Smooth muscle cell (in vitro differentiated cells): ENCODE measurements at regions not wholly inside any gene's neighbourhood (a gene's known extent, or its start where the extent isn't known, plus 50 kb on each side); places are given as distances from the start of the nearest gene placed in this dataset.

ENCODE experiments used
- DNase-seq: peaks from one replicate; lab custom pipeline; 2025; ENCODE audit not compliant: unreplicated experiment; lab: John Stamatoyannopoulos, UW
- H2AFZ ChIP-seq: fragments of 200-600 bp; sonication (generic); 2 replicates; pipeline ENCODE4 v1.6.0; 2016; ENCODE audit warnings: antibody characterized with exemption, low read depth, mild to moderate bottlenecking
- H3F3A ChIP-seq: fragments of 200-600 bp; sonication (generic); 2 replicates; pipeline ENCODE4 v1.6.0; 2017; ENCODE audit warnings: antibody characterized with exemption, low read depth
- H3K27ac ChIP-seq: fragments of 200-600 bp; sonication (generic); 2 replicates; pipeline ENCODE4 v1.5.1; 2016; ENCODE audit warnings: low read depth, mild to moderate bottlenecking
- H3K27me3 ChIP-seq: fragments of 200-600 bp; sonication (generic); 2 replicates; pipeline ENCODE4 v1.6.1; 2016; ENCODE audit warnings: low read depth, mild to moderate bottlenecking
- H3K36me3 ChIP-seq: fragments of 200-600 bp; sonication (generic); 2 replicates; pipeline ENCODE4 v1.5.1; 2016; ENCODE audit warnings: low read depth
- H3K4me1 ChIP-seq: fragments of 200-600 bp; sonication (generic); 2 replicates; pipeline ENCODE4 v1.5.1; 2016; ENCODE audit warnings: low read depth
- H3K4me2 ChIP-seq: fragments of 200-600 bp; sonication (generic); 2 replicates; pipeline ENCODE4 v1.6.0; 2016; ENCODE audit warnings: mild to moderate bottlenecking
- H3K4me3 ChIP-seq: fragments of 200-600 bp; sonication (generic); 2 replicates; pipeline ENCODE4 v1.5.1; 2016; ENCODE audit warnings: mild to moderate bottlenecking
- H3K79me2 ChIP-seq: fragments of 200-600 bp; sonication (generic); 2 replicates; pipeline ENCODE4 v1.6.0; 2016; ENCODE audit warnings: low read depth, mild to moderate bottlenecking
- H3K9ac ChIP-seq: fragments of 200-600 bp; sonication (generic); 2 replicates; pipeline ENCODE4 v1.6.0; 2016; ENCODE audit warnings: low read depth
- H3K9me3 ChIP-seq: fragments of 200-600 bp; sonication (generic); replicated peaks from 2 replicates; pipeline ENCODE4 v1.5.1; 2016; ENCODE audit warnings: low read depth
- H4K20me1 ChIP-seq: fragments of 200-600 bp; sonication (generic); 2 replicates; pipeline ENCODE4 v1.6.0; 2016; ENCODE audit warnings: low read depth
- WGBS: methylation state at CpG from one replicate; pipeline ENCODE4 v1.1.7; 2016; ENCODE audit warnings: low lambda C conversion rate; 5-methylcytosine and 5-hydroxymethylcytosine counted together
- TF ChIP-seq, protein P1 (sequence below): fragments of 200-600 bp; sonication (generic); IDR thresholded peaks from 2 replicates; pipeline ENCODE4 v1.5.1; 2017; ENCODE audit warnings: borderline replicate concordance, mild to moderate bottlenecking, antibody characterized with exemption; ENCODE audit not compliant: insufficient read depth, poor library complexity, severe bottlenecking

DNA sequence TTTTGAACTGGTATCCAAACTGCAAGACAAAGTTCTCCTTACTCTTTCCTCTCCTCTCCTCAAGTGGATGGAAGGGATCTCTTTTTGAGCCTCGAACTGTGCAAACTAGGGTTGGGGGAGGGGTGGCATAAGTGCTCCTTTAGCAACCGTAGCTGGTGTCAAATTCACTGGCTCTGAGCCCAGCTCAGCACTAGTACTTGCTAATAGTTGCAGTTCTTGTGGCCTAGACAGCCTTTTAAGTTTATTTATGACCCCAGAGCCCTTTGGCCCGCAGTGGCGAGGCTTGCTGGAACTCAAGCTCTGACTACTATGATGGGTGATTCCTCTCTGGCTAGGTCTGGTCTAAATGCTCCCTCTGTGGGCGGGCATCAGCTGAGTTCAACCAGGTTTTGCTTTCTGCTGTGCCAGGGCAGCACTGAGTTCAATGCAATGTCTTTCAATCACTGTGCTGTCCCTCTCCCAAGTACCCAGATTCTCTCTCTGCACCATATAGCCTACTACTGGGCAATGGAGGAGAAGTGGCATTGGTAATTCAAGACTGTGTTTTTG, 528.4 kb upstream of the SYT4 start:
- Histone ChIP-seq H3K4me1 (no peaks in the 10 kb centered on the region), H3F3A (no peaks in the 10 kb centered on the region), H3K9ac (no peak overlapping the region), H3K27me3 (no peaks in the 10 kb centered on the region), H4K20me1 (no peaks in the 10 kb centered on the region), H3K79me2 (no peaks in the 10 kb centered on the region), H3K36me3 (no peaks in the 10 kb centered on the region), H3K9me3 (peaks cover 5% of the 10 kb centered on the region), H3K4me2 (no peak overlapping the region), H3K4me3 (no peak overlapping the region), H2AFZ (no peak overlapping the region), H3K27ac (no peak overlapping the region)
- TF ChIP-seq, protein P1, sequence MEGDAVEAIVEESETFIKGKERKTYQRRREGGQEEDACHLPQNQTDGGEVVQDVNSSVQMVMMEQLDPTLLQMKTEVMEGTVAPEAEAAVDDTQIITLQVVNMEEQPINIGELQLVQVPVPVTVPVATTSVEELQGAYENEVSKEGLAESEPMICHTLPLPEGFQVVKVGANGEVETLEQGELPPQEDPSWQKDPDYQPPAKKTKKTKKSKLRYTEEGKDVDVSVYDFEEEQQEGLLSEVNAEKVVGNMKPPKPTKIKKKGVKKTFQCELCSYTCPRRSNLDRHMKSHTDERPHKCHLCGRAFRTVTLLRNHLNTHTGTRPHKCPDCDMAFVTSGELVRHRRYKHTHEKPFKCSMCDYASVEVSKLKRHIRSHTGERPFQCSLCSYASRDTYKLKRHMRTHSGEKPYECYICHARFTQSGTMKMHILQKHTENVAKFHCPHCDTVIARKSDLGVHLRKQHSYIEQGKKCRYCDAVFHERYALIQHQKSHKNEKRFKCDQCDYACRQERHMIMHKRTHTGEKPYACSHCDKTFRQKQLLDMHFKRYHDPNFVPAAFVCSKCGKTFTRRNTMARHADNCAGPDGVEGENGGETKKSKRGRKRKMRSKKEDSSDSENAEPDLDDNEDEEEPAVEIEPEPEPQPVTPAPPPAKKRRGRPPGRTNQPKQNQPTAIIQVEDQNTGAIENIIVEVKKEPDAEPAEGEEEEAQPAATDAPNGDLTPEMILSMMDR, result no peak
- DNase-seq, result no peak
- 71% methylated on average over 5 of the region's 5 CpGs for WGBS

DNA sequence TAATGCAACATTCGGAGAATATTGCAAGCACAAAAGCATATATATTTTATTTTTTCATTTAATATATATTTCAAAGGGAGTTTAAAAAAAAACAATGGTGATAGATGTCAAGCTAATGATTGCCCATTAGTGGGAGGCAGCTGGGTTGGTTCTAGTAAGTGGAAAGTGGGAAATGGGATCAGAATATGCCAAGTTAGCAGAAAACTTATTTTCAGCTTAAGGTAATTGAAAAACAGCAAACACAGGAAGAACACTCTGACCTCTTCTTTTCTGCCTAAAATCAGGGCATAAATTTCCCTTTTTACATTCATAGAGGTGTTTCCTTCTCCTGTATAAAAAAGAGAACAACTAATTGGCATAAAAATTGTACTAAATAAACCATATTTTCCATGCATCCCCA, 535.3 kb upstream of the SYT4 start:
- H4K20me1 ChIP-seq, result no peaks in the 10 kb centered on the region
- no peaks in the 10 kb centered on the region for H3K27me3 ChIP-seq
- no peaks in the 10 kb centered on the region for H3K9me3 ChIP-seq
- H3K4me3 ChIP-seq, result no peak overlapping the region
- no peaks in the 10 kb centered on the region for H3F3A ChIP-seq
- TF ChIP-seq, protein P1, result no peak
- no peak overlapping the region for H2AFZ ChIP-seq
- DNase-seq, result no peak
- WGBS, result 95% methylated on average over 1 of the region's 1 CpG
- H3K4me1 ChIP-seq, result no peaks in the 10 kb centered on the region
- H3K27ac ChIP-seq, result no peak overlapping the region
- no peak overlapping the region for H3K4me2 ChIP-seq
- H3K9ac ChIP-seq, result no peak overlapping the region
- H3K36me3 ChIP-seq, result no peaks in the 10 kb centered on the region
- H3K79me2 ChIP-seq, result no peaks in the 10 kb centered on the region

GRCh38 chr18:43819397-43819796, 542.1 kb upstream of the SYT4 start:
- Histone ChIP-seq H3K9me3 (no peaks in the 10 kb centered on the region), H3K4me2 (no peak overlapping the region), H3K27me3 (no peaks in the 10 kb centered on the region), H3K36me3 (no peaks in the 10 kb centered on the region), H3K9ac (no peak overlapping the region), H3K4me1 (no peaks in the 10 kb centered on the region), H4K20me1 (no peaks in the 10 kb centered on the region), H2AFZ (no peak overlapping the region), H3K4me3 (no peak overlapping the region), H3K27ac (no peak overlapping the region), H3F3A (no peaks in the 10 kb centered on the region), H3K79me2 (no peaks in the 10 kb centered on the region)
- TF ChIP-seq, protein P1, result no peak
- DNase-seq, result no peak
- WGBS, result 65% methylated on average over 1 of the region's 1 CpG

- Histone ChIP-seq H3K79me2 (no peaks in the 10 kb centered on the region), H3K27ac (no peak overlapping the region), H3F3A (no peaks in the 10 kb centered on the region), H3K4me1 (no peaks in the 10 kb centered on the region), H3K4me2 (no peak overlapping the region), H4K20me1 (no peaks in the 10 kb centered on the region), H2AFZ (no peak overlapping the region), H3K4me3 (no peak overlapping the region), H3K9ac (no peak overlapping the region), H3K9me3 (no peaks in the 10 kb centered on the region), H3K27me3 (no peaks in the 10 kb centered on the region), H3K36me3 (no peaks in the 10 kb centered on the region)
- DNase-seq, result no peak
- TF ChIP-seq, protein P1, result no peak
- 64% methylated on average over 1 of the region's 1 CpG for WGBS
Measured at GRCh38 chr18:43819873-43820272, 542.6 kb upstream of the SYT4 start.
